Osteocyte (in vitro differentiated cells): ENCODE measurements at regions not wholly inside any gene's neighbourhood (a gene's known extent, or its start where the extent isn't known, plus 50 kb on each side); places are given as distances from the start of the nearest gene placed in this dataset.
A peak's percentile ranks its signal among the peaks of the same experiment; 100 is the strongest.

Source experiments
- DNase-seq: peaks from one replicate; pipeline ENCODE4 v3.0.0; 2021; ENCODE audit warnings: mixed read lengths; ENCODE audit not compliant: unreplicated experiment; ENCODE audit errors: extremely low spot score
- H3K27ac Mint-ChIP-seq: one replicate; pipeline ENCODE4 v1.8.0; 2021; ENCODE audit warnings: mild to moderate bottlenecking, mixed read lengths; ENCODE audit not compliant: unreplicated experiment
- H3K27me3 Mint-ChIP-seq: one replicate; pipeline ENCODE4 v1.8.0; 2021; ENCODE audit warnings: mixed read lengths; ENCODE audit not compliant: unreplicated experiment
- H3K36me3 Mint-ChIP-seq: one replicate; pipeline ENCODE4 v1.8.0; 2021; ENCODE audit warnings: mixed read lengths; ENCODE audit not compliant: unreplicated experiment
- H3K4me1 Mint-ChIP-seq: one replicate; pipeline ENCODE4 v1.8.0; 2021; ENCODE audit warnings: mixed read lengths; ENCODE audit not compliant: unreplicated experiment
- H3K4me3 Mint-ChIP-seq: one replicate; pipeline ENCODE4 v1.8.0; 2021; ENCODE audit warnings: mild to moderate bottlenecking, moderate library complexity, mixed read lengths; ENCODE audit not compliant: unreplicated experiment
- H3K9me3 Mint-ChIP-seq: one replicate; pipeline ENCODE4 v1.8.0; 2021; ENCODE audit warnings: mixed read lengths; ENCODE audit not compliant: unreplicated experiment
- TF ChIP-seq, protein P1 (sequence below): fragments of 200-600 bp; sonication (generic); IDR thresholded peaks from 2 replicates; pipeline ENCODE4 v1.5.0; 2021; ENCODE audit warnings: antibody characterized with exemption, mild to moderate bottlenecking, moderate library complexity

DNA sequence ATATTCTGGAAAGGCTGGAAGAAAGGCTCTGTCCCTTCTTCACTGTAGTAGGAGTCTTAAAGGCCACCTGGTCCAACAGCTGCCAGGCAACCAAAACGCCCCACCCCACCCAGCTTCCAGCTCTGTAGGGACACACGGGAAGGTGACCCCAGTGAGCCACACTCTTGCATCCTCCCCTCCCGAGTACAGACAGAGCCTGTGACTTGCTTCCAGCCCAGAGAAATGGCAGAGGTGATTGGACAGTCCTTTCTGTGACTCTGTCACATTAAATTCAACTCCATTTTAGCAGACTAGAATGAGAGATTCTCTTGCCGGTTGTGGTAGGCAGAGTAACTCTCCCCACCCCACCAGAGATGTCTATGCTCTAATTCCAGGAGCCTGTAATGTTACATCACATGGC, 226.2 kb upstream of the ARID1B start:
- Mint-ChIP-seq H3K36me3 (no peaks in the 10 kb centered on the region), H3K27me3 (peaks cover 32% of the 10 kb centered on the region), H3K4me3 (no peak overlapping the region), H3K4me1 (no peaks in the 10 kb centered on the region), H3K27ac (no peak overlapping the region), H3K9me3 (no peaks in the 10 kb centered on the region)
- TF ChIP-seq, protein P1, sequence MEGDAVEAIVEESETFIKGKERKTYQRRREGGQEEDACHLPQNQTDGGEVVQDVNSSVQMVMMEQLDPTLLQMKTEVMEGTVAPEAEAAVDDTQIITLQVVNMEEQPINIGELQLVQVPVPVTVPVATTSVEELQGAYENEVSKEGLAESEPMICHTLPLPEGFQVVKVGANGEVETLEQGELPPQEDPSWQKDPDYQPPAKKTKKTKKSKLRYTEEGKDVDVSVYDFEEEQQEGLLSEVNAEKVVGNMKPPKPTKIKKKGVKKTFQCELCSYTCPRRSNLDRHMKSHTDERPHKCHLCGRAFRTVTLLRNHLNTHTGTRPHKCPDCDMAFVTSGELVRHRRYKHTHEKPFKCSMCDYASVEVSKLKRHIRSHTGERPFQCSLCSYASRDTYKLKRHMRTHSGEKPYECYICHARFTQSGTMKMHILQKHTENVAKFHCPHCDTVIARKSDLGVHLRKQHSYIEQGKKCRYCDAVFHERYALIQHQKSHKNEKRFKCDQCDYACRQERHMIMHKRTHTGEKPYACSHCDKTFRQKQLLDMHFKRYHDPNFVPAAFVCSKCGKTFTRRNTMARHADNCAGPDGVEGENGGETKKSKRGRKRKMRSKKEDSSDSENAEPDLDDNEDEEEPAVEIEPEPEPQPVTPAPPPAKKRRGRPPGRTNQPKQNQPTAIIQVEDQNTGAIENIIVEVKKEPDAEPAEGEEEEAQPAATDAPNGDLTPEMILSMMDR: no peak
- no peak for DNase-seq

DNA sequence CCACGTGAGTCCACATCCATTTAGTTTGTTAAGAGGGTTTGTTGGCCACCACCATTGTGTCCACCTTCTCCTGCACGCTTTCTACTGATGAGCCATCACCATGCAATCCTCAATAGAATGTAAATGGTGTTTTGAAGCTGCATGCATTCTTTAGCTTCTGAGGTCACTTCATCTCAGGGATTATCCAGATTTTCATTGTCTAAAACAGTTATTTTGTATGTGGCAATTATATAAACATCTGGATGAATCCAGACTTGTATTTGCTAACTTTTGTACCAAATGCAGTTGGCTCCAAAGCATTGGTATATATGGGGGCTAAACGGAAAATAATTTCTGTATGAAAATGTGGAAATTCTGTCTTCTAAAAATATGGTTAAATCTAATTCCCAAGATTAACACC, 231.2 kb upstream of the ARID1B start:
- TF ChIP-seq, protein P1: no peak
- Mint-ChIP-seq H3K4me3 (no peak overlapping the region), H3K27ac (no peak overlapping the region), H3K27me3 (peaks cover 9% of the 10 kb centered on the region), H3K36me3 (no peaks in the 10 kb centered on the region), H3K9me3 (no peaks in the 10 kb centered on the region), H3K4me1 (no peaks in the 10 kb centered on the region)
- no peak for DNase-seq

DNA sequence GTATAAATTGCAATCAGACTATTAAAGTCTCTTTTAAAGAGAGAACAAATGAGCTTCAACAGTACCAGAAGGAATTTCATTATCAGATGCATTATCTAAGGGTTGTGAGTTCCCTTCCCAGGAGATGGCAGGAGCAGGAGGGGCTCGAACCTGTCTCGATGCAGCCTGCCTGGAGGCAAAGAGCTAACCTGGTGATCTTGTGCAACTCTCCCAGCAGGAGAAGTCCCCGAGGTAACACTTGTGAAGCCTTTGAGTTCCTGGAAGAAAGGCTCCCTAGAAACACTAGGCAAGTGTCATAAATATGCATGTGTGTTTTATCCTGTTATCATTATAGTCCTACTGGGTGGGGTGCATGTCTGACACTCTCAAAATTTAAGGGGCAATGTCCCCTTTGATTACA, 232.2 kb upstream of the ARID1B start:
- peaks cover 5% of the 10 kb centered on the region for H3K27me3 Mint-ChIP-seq
- TF ChIP-seq, protein P1: no peak
- H3K9me3 Mint-ChIP-seq: no peaks in the 10 kb centered on the region
- no peak overlapping the region for H3K4me3 Mint-ChIP-seq
- no peaks in the 10 kb centered on the region for H3K36me3 Mint-ChIP-seq
- H3K4me1 Mint-ChIP-seq: no peaks in the 10 kb centered on the region
- no peak for DNase-seq
- H3K27ac Mint-ChIP-seq: no peak overlapping the region

- no peaks in the 10 kb centered on the region for H3K9me3 Mint-ChIP-seq
- peak; percentile 25 for DNase-seq
- peaks cover 1% of the 10 kb centered on the region for H3K27me3 Mint-ChIP-seq
- H3K27ac Mint-ChIP-seq: no peak overlapping the region
- no peak overlapping the region for H3K4me3 Mint-ChIP-seq
- no peaks in the 10 kb centered on the region for H3K4me1 Mint-ChIP-seq
- no peaks in the 10 kb centered on the region for H3K36me3 Mint-ChIP-seq
- TF ChIP-seq, protein P1: no peak
Observed at GRCh38 chr6:156544046-156544445, 233.1 kb upstream of the ARID1B start.

DNA sequence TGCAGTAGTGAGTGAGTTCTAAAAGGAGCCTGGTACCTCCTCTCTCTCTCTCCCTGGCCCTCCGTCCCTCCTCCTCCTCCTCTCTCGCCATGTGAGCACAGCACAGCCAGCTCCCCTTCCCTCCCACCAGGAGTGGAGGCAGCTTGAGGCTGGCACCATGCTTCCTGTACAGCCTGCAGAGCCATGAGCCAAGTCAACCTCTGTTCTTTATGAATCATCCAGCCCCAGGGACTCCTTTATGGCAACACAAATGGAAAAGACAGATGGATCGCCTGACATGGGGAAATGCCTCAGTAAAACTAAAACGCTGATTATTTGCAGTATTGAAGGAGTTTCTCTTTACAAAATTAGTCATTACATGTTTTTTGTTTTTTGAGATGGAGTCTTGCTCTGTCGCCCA, 233.7 kb upstream of the ARID1B start:
- H3K9me3 Mint-ChIP-seq: no peaks in the 10 kb centered on the region
- DNase-seq: no peak
- no peaks in the 10 kb centered on the region for H3K36me3 Mint-ChIP-seq
- no peak overlapping the region for H3K27ac Mint-ChIP-seq
- no peak overlapping the region for H3K4me3 Mint-ChIP-seq
- TF ChIP-seq, protein P1: no peak
- H3K4me1 Mint-ChIP-seq: no peaks in the 10 kb centered on the region
- H3K27me3 Mint-ChIP-seq: no peaks in the 10 kb centered on the region
